ENCODE measurements at regions not wholly inside any gene's neighbourhood (a gene's known extent, or its start where the extent isn't known, plus 50 kb on each side); places are given as distances from the start of the nearest gene placed in this dataset.

GRCh38 chr7:67705850-67706249, 709.2 kb downstream of the TYW1 start:
- Histone ChIP-seq H3K4me3 (ENCODE audit: low read depth, low read length, poor library complexity, severe bottlenecking) (no peak overlapping the region), H3K4me1 (ENCODE audit: insufficient read depth, low read length, poor library complexity, severe bottlenecking) (no peaks in the 10 kb centered on the region), H3K27ac (ENCODE audit: low read depth, low read length, poor library complexity, severe bottlenecking) (no peak overlapping the region), H3K36me3 (ENCODE audit: insufficient read depth, low read length, poor library complexity, severe bottlenecking) (no peaks in the 10 kb centered on the region), H3K27me3 (replicated peaks; ENCODE audit: insufficient read depth, low read depth, low read length, poor library complexity) (no peaks in the 10 kb centered on the region), H3K9me3 (ENCODE audit: low read depth, low read length, poor library complexity, severe bottlenecking) (no peaks in the 10 kb centered on the region)
- TF ChIP-seq CTCF (conservative IDR thresholded peaks at IDR 0.05; ENCODE audit: low read depth, low read length) (no peak), EZH2 (IDR thresholded peaks at IDR 0.05; ENCODE audit: borderline replicate concordance, low read depth, low read length, poor library complexity, severe bottlenecking) (no peak)
- DNase-seq (ENCODE audit: low spot score), result no peak
- intact Hi-C loops (cut with micrococcal nuclease; ENCODE audit: unreplicated experiment), result no loop called here
- ChIA-PET POLR2A (ENCODE audit: low non-redundant PET) (no interaction called here), CTCF (no interaction called here)
- BruUV-seq (replicated peaks), result no TSS peak

- intact Hi-C loops (cut with micrococcal nuclease; ENCODE audit: unreplicated experiment), result no loop called here
- H3K9me3 ChIP-seq (ENCODE audit: low read depth, low read length, poor library complexity, severe bottlenecking), result no peaks in the 10 kb centered on the region
- ChIA-PET CTCF (no interaction called here), POLR2A (ENCODE audit: low non-redundant PET) (no interaction called here)
- no peak overlapping the region for H3K27ac ChIP-seq (ENCODE audit: low read depth, low read length, poor library complexity, severe bottlenecking)
- no peaks in the 10 kb centered on the region for H3K27me3 ChIP-seq (replicated peaks; ENCODE audit: insufficient read depth, low read depth, low read length, poor library complexity)
- TF ChIP-seq EZH2 (IDR thresholded peaks at IDR 0.05; ENCODE audit: borderline replicate concordance, low read depth, low read length, poor library complexity, severe bottlenecking), result no peak
- no peak for TF ChIP-seq CTCF (conservative IDR thresholded peaks at IDR 0.05; ENCODE audit: low read depth, low read length)
- H3K36me3 ChIP-seq (ENCODE audit: insufficient read depth, low read length, poor library complexity, severe bottlenecking), result no peaks in the 10 kb centered on the region
- DNase-seq (ENCODE audit: low spot score), result no peak
- H3K4me3 ChIP-seq (ENCODE audit: low read depth, low read length, poor library complexity, severe bottlenecking), result no peak overlapping the region
- no peaks in the 10 kb centered on the region for H3K4me1 ChIP-seq (ENCODE audit: insufficient read depth, low read length, poor library complexity, severe bottlenecking)
- no TSS peak for BruUV-seq (replicated peaks)
Observed at GRCh38 chr7:67711706-67712105, 715.1 kb downstream of the TYW1 start.

GRCh38 chr7:67713451-67714056, 716.9 kb downstream of the TYW1 start:
- no peak overlapping the region for H3K4me3 ChIP-seq (ENCODE audit: low read depth, low read length, poor library complexity, severe bottlenecking)
- no peak for TF ChIP-seq EZH2 (IDR thresholded peaks at IDR 0.05; ENCODE audit: borderline replicate concordance, low read depth, low read length, poor library complexity, severe bottlenecking)
- no peak for TF ChIP-seq CTCF (conservative IDR thresholded peaks at IDR 0.05; ENCODE audit: low read depth, low read length)
- POLR2A ChIA-PET (ENCODE audit: low non-redundant PET), result no interaction called here
- CTCF ChIA-PET, result no interaction called here
- intact Hi-C loops (cut with micrococcal nuclease; ENCODE audit: unreplicated experiment), result no loop called here
- H3K27ac ChIP-seq (ENCODE audit: low read depth, low read length, poor library complexity, severe bottlenecking), result no peak overlapping the region
- no TSS peak for BruUV-seq (replicated peaks)
- no peaks in the 10 kb centered on the region for H3K36me3 ChIP-seq (ENCODE audit: insufficient read depth, low read length, poor library complexity, severe bottlenecking)
- H3K9me3 ChIP-seq (ENCODE audit: low read depth, low read length, poor library complexity, severe bottlenecking), result no peaks in the 10 kb centered on the region
- no peaks in the 10 kb centered on the region for H3K27me3 ChIP-seq (replicated peaks; ENCODE audit: insufficient read depth, low read depth, low read length, poor library complexity)
- H3K4me1 ChIP-seq (ENCODE audit: insufficient read depth, low read length, poor library complexity, severe bottlenecking), result no peaks in the 10 kb centered on the region
- no peak for DNase-seq (ENCODE audit: low spot score)

All from A673 (cell line).